NCI-H82 (cell line): ENCODE measurements at regions not wholly inside any gene's neighbourhood (a gene's known extent, or its start where the extent isn't known, plus 50 kb on each side); places are given as distances from the start of the nearest gene placed in this dataset.

Source experiments
- DNase-seq: peaks from one replicate; lab custom pipeline; 2025; lab: John Stamatoyannopoulos, UW

GRCh38 chr17:51555153-51555552 lies 294.8 kb downstream of the UTP18 start:
- no peak for DNase-seq

GRCh38 chr17:51559778-51560177 lies 299.4 kb downstream of the UTP18 start:
- no peak for DNase-seq

- no peak for DNase-seq
Observed at GRCh38 chr17:51560398-51560797, 300.1 kb downstream of the UTP18 start.

DNA sequence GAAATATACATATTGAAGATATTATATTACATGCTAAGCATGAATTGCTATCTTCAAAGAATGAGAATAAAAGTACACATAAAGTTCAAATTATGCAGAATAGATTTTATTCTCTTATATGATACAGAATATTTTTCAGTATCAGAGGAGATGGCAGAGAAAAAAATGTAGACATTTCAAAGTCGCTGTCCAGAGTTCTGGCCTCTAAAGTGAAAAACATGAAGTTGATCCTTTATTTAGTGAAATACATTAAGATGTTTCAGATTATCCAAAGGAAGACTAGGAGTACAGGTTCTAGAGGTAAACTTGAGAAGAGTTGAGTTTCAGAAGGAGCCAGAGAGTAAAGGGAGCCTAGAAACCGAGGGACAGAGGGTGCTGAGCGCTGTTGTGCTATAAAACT lies 303.6 kb downstream of the UTP18 start:
- DNase-seq: no peak

GRCh38 chr17:51572115-51572514 lies 311.8 kb downstream of the UTP18 start:
- no peak for DNase-seq
